Neural cell (in vitro differentiated cells): ENCODE measurements at regions not wholly inside any gene's neighbourhood (a gene's known extent, or its start where the extent isn't known, plus 50 kb on each side); places are given as distances from the start of the nearest gene placed in this dataset.

Experiments used
- EP300 ChIP-seq: fragments of 450-650 bp; conservative IDR thresholded peaks from 2 replicates; pipeline ENCODE4 v1.6.1; 2014; ENCODE audit warnings: antibody characterized with exemption, mild to moderate bottlenecking, moderate library complexity; ENCODE audit not compliant: poor library complexity, severe bottlenecking
- EZH2 ChIP-seq: fragments of 200-600, 300-800 bp; shearing (Covaris generic), sonication (generic); IDR thresholded peaks from 2 replicates; pipeline ENCODE4 v1.6.1; 2014; ENCODE audit warnings: antibody characterized with exemption, low read length, borderline replicate concordance, mild to moderate bottlenecking; ENCODE audit not compliant: insufficient read depth, poor library complexity, severe bottlenecking
- MXI1 ChIP-seq: fragments of 450-650 bp; conservative IDR thresholded peaks from 2 replicates; pipeline ENCODE4 v1.6.1; 2014; ENCODE audit warnings: antibody characterized with exemption, mild to moderate bottlenecking; ENCODE audit not compliant: poor library complexity, severe bottlenecking
- RAD21 ChIP-seq: fragments of 450-650 bp; conservative IDR thresholded peaks from 2 replicates; pipeline ENCODE4 v1.6.1; 2014; ENCODE audit warnings: antibody characterized with exemption, mild to moderate bottlenecking, moderate library complexity
- TF ChIP-seq, protein P1 (sequence below): IDR thresholded peaks from 2 replicates; pipeline ENCODE4 v1.6.1; 2012; ENCODE audit warnings: borderline replicate concordance
- TF ChIP-seq, protein P2 (sequence below): fragments of 450-650 bp; IDR thresholded peaks from 2 replicates; pipeline ENCODE4 v1.5.1; 2014; ENCODE audit warnings: antibody characterized with exemption, mild to moderate bottlenecking, moderate library complexity; ENCODE audit not compliant: poor library complexity, severe bottlenecking

DNA sequence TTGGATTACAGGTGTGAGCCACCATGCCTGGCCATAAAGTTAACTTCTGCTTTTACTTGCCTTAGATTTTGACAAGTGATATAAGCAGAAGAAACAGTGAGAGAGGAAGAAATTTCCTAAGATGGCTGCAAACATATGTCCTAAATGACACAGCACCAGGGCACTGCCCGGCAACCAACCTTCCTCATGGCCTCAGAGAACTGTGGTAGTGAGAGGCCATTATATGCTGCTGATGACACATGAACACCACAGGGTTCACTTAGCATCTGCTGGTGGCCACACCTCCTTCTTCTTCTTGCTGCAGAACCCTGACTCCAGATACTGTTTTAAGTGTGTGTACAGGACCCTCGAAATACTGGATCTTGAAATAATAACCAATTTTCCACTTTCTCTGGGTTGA lies 88.2 kb downstream of the KCTD12 start:
- no peak for TF ChIP-seq EP300
- TF ChIP-seq, protein P1, sequence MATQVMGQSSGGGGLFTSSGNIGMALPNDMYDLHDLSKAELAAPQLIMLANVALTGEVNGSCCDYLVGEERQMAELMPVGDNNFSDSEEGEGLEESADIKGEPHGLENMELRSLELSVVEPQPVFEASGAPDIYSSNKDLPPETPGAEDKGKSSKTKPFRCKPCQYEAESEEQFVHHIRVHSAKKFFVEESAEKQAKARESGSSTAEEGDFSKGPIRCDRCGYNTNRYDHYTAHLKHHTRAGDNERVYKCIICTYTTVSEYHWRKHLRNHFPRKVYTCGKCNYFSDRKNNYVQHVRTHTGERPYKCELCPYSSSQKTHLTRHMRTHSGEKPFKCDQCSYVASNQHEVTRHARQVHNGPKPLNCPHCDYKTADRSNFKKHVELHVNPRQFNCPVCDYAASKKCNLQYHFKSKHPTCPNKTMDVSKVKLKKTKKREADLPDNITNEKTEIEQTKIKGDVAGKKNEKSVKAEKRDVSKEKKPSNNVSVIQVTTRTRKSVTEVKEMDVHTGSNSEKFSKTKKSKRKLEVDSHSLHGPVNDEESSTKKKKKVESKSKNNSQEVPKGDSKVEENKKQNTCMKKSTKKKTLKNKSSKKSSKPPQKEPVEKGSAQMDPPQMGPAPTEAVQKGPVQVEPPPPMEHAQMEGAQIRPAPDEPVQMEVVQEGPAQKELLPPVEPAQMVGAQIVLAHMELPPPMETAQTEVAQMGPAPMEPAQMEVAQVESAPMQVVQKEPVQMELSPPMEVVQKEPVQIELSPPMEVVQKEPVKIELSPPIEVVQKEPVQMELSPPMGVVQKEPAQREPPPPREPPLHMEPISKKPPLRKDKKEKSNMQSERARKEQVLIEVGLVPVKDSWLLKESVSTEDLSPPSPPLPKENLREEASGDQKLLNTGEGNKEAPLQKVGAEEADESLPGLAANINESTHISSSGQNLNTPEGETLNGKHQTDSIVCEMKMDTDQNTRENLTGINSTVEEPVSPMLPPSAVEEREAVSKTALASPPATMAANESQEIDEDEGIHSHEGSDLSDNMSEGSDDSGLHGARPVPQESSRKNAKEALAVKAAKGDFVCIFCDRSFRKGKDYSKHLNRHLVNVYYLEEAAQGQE = no peak
- TF ChIP-seq, protein P2, sequence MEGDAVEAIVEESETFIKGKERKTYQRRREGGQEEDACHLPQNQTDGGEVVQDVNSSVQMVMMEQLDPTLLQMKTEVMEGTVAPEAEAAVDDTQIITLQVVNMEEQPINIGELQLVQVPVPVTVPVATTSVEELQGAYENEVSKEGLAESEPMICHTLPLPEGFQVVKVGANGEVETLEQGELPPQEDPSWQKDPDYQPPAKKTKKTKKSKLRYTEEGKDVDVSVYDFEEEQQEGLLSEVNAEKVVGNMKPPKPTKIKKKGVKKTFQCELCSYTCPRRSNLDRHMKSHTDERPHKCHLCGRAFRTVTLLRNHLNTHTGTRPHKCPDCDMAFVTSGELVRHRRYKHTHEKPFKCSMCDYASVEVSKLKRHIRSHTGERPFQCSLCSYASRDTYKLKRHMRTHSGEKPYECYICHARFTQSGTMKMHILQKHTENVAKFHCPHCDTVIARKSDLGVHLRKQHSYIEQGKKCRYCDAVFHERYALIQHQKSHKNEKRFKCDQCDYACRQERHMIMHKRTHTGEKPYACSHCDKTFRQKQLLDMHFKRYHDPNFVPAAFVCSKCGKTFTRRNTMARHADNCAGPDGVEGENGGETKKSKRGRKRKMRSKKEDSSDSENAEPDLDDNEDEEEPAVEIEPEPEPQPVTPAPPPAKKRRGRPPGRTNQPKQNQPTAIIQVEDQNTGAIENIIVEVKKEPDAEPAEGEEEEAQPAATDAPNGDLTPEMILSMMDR = no peak
- TF ChIP-seq RAD21 = no peak
- no peak for TF ChIP-seq MXI1
- TF ChIP-seq EZH2 = no peak
